ENCODE measurements at regions not wholly inside any gene's neighbourhood (a gene's known extent, or its start where the extent isn't known, plus 50 kb on each side); places are given as distances from the start of the nearest gene placed in this dataset.

DNA sequence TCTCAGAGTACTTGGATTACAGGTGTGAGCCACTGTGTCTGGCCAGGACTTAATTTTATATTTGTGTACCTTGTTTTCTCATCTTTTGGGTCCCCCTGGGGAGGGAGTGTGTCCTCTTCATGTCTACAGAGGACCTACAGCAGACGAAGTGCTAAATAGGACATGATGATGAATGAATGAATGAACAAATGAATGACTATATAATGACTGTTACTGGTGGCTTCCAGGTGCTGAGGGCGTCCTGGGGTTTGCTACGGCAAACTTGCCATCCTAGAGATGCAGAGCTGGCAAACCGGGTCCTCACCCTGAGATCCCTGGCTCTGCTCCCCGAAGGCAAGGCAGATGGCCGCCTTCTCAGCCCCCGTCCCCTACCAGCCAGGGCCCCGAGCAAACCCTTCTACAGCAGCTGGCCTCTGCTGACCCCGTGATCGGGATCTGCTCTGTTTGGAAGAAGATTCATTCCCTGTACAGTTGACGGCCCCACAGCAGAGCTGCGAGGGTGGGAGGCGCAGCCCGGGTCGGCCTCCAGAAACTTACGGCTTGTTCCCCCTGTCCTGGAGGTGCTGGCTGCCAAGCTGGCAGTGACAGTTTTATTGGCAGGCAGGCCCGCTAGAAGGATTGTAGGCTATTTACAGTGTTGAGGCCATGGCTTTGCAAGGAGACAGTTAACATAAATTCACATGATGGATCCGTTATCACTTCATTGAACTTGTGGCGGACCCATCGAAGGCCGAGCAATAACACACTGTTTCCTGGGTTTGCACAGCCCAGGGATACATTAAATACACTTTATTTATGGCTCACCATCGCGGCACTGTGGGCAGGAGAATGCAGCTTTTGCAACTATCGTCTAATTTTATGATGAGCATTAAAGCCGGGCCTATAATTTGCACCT lies 197.7 kb upstream of the GSE1 start:
- DNase-seq: no peak

GRCh38 chr16:85416228-85417109 lies 196.7 kb upstream of the GSE1 start:
- peak; percentile 21 to 69 for DNase-seq

GRCh38 chr16:85417156-85417860 lies 195.8 kb upstream of the GSE1 start:
- no peak for DNase-seq

GRCh38 chr16:85418978-85419491 lies 194.1 kb upstream of the GSE1 start:
- DNase-seq: no peak

DNA sequence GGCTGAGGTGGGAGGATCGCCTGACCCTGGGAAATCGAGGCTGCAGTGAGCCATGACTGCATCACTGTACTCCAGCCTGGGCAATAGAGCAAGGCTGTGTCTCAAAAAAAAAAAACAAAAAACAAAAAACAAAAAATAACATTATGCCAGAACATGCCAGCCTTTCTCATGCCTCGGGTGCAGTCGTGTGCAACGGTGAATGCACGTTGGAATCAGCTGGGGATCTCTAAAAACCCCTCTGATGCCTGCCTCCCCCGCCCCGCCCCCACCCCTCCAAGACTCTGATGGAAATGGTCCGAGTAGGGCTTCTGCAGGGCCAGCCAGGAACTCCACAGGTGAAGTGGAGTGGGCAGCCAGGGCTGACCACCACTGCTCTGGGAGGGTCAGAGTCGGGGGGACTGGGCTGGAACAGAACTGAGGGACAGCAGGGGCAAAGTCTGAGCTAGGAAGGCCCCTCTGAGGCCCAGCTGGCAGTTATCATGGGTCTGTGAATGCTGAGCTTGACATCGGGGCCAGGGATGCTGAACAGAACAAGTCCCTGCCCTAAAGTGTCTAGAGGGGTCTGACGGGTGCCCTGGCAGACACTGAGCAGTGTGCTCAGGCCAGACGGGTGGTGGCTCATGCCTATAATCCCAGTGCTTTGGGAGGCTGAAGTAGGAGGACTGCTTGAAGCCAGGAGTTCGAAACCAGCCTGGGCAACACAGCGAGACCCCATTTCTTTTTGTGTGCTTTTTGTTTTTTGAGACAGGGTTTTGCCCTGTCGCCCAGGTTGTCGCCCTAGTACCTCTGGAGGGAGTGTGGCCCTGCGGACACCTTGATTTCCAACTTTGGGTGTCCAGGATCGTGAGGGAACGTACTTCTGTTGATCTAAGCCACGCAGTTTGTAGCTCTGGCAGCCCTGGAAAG lies 193.4 kb upstream of the GSE1 start:
- no peak for DNase-seq

DNA sequence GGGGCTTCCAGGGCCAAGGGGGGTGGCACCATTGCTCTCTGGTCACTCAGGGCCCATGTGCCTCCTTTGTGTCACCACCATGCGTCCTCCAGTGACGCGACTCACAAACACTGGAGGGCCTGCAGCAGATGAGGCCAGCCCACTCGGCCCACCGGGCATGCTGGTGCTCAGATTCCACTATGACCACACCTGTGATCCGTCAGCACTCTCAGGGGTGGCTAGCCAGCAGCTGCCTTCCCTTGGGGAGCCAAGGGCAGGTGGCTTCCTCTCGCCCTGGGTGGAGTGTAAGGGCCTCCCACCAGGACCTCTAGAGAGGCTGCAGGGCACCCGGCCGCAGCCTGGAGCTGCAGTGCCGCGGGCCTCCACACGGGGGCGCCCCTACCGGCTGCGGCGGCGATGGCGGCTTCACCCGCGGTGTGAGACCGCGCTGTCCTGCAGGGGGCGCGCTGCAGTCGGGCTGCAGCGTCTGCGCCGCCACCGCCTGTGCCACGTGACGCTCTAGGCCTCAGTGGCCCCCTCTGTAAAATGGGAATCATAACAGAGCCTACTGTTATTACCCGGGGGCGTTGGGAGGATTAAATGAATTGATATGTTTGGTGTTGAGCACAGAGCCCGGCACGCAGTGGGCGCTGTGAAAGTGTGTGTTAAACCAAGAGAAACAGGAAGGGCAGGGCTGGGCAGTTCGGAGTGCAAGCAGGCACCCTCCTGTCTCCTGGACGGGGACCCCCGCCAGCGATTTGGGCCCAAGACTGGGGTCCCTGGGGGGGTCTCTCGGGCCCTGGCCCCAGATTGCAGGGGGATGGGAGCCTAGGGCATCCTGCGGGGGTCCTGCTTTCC lies 192.4 kb upstream of the GSE1 start:
- peak in 1 of 2 donors; percentile 41 for DNase-seq

- no peak for DNase-seq
Measured at GRCh38 chr16:85421338-85422195, 191.6 kb upstream of the GSE1 start.

GRCh38 chr16:85422196-85422631 lies 190.9 kb upstream of the GSE1 start:
- DNase-seq: no peak

- no peak for DNase-seq
Measured at GRCh38 chr16:85422632-85423550, 190.2 kb upstream of the GSE1 start.

DNA sequence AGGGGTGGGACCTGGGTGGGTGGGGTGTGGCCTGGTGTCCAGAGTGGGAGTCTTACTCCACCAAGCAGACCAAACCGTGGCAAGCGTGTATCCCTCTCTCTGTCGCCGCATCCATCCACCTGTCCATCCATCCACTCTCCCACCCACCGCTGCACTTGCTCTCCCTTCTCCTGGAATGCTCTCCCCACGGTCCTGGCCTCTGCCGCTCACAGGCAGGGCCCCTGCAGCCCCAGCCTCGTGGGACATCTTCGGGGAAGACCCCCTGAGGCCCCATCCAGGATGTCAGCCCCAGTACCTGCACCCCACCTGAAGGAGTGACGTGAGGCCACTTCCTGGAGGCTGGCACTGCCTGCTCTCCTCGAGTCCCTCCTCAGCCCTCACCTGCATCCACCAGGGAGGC lies 189.5 kb upstream of the GSE1 start:
- DNase-seq: no peak

DNA sequence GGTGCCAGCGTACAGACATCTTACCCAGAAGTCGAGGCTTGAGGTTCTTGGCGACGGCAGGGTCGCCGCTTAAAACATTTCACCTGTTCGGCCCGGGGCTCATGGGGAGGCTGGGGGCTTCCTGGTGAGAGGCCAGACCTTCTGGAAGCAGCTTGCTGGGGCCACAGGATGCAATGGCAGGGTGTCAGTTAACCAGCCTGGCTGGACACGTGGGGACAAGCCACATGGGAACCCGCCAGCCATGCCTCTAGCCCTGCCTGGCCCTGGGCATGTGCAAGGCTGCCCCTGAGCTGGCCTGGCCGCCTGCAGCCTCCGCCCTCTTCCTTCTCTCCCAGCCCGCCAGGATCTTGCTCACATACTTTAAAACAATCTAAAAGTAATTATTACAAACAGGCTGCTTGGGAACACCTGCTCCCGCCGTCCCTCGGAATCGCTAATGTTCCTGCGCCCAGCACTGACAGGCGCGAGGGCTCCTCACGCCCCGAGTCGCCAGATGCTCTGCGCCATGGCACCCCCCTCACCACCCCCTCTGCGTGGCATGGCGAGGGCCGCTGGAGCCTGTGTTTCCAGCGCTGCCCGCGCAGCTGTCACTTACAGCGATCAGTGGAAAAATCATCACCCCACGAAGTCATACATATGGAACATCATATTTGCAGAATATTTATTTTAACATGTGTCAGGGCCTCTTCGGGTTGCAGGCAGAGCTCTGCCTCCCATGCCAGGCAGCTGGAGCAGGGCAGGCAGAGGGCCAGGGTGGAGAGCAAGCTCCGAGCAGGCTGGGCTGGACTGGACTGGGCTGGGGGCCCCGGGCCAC lies 188.7 kb upstream of the GSE1 start:
- DNase-seq: no peak

- no peak for DNase-seq
Measured at GRCh38 chr16:85425074-85425662, 188.0 kb upstream of the GSE1 start.

- no peak for DNase-seq
Measured at GRCh38 chr16:85426806-85427205, 186.3 kb upstream of the GSE1 start.

GRCh38 chr16:85428168-85428898 lies 184.8 kb upstream of the GSE1 start:
- no peak for DNase-seq

GRCh38 chr16:85428899-85429775 lies 184.0 kb upstream of the GSE1 start:
- DNase-seq: no peak
